H54 (cell line): ENCODE measurements at regions not wholly inside any gene's neighbourhood (a gene's known extent, or its start where the extent isn't known, plus 50 kb on each side); places are given as distances from the start of the nearest gene placed in this dataset.
"Not testable (repeated sequence)": the region's sequence is repeated elsewhere in the genome, so short reads cannot be mapped to it uniquely, and the experiment has no call there.

ENCODE experiments used
- DNase-seq: peaks from one replicate; pipeline ENCODE4 v3.0.0; 2011; ENCODE audit warnings: low spot score, mixed read lengths; ENCODE audit not compliant: insufficient read length
- FAIRE-seq: peaks from 3 replicates; lab custom pipeline; 2011; peaks lifted over from hg19 to GRCh38; lab: Jason Lieb, UNC

DNA sequence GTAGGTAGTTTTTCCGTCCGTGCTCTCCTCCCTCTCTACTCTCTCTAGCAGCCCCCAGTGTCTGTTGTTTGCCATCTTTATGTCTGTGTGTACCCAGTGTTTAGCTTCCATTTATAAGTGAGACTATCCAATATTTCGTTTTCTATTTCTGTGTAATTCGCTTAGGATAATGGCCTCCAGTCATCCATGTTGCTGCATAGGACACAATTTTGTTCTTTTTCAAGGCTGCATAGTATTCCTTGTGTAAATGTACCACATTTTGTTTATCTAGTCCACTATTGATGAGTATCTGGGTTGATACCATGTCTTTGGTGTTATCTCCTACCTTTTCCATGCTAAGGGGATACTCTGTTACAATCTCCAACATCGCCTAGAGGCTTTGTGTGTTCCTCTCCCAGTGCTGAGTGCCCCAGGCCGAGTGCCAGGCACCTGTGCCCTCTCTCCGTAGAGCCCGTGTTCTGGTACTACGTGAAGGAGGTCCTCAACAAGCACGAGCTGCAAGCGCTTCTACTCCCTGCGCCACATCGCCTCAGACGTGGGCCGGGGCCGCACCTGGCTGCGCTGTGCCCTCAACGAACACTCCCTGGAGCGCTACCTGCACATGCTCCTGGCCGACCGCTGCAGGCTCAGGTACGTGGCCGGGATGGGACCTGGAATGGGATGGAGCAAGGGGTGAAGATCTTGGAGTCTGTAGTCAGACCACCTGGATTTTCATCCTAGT, 51.0 kb downstream of the NPIPB11 start:
- not testable (repeated sequence) for DNase-seq, FAIRE-seq

DNA sequence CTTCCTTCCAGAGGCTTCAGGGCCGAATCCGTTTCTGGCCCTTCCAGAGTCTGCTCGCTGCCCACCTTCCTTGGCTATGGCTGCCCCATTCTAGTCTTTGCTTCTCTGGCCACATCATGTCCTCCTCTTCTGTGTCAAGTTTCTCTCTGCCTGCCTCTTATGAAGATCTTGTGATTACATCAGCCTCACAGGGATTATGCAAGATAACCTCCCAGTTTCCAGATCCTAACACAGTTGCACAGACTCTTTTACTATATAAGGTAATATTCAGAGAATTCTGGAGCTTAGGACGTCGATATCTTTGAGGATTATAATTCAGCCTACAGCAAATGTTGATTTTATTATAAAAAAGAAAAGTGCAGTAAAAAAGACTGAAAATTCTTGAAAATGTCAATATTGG, 52.1 kb downstream of the NPIPB11 start:
- not testable (repeated sequence) for DNase-seq, FAIRE-seq

DNA sequence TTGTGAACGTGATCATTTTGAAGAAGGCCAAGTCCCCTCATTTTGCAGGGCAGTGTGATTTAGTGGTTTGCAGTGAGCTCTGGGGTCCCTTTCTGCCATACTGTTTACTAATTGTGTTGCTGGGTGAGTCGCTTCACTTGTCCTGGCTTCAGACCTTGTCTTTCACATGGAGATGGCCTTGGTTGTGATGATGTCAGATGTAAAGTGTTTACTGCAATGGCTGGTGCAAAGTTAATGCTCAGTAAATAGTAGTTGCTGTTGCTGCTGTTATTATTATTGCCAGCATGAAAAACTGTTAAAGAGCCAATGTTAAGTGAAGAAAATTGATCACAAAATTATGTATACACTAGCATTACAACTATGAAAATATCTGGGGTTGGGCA, 53.9 kb downstream of the NPIPB11 start:
- not testable (repeated sequence) for DNase-seq, FAIRE-seq

DNA sequence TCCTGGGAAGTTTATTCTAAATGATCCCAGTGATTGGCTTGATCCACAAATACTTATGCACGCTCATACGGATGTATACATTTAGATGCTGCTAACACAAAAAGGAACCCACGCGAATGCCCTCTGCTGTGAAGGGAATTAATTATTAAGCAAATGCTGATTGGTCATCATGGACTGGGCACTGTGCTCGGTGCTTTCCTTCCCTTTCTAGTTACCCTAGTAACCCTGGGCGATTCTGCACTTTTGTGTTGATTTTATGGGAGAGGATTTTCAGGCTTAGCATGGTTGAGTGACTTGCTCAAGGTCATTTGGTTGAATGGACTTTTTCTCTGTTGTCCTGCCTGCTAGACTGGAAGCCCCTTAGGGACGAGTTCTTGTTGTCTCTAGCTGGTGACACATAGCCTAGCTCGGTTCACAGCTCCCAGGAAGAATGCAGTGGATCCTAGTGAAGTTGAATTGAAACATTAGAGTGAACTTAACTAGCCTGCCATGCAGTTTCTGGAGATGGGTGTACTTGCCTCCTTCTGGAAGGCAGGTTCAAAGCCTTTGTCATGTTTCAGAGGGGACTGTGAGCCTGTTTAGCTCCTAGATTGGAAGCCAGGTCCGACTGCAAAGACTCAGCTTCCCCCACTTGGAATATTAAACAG, 54.4 kb downstream of the NPIPB11 start:
- FAIRE-seq, DNase-seq: not testable (repeated sequence)

DNA sequence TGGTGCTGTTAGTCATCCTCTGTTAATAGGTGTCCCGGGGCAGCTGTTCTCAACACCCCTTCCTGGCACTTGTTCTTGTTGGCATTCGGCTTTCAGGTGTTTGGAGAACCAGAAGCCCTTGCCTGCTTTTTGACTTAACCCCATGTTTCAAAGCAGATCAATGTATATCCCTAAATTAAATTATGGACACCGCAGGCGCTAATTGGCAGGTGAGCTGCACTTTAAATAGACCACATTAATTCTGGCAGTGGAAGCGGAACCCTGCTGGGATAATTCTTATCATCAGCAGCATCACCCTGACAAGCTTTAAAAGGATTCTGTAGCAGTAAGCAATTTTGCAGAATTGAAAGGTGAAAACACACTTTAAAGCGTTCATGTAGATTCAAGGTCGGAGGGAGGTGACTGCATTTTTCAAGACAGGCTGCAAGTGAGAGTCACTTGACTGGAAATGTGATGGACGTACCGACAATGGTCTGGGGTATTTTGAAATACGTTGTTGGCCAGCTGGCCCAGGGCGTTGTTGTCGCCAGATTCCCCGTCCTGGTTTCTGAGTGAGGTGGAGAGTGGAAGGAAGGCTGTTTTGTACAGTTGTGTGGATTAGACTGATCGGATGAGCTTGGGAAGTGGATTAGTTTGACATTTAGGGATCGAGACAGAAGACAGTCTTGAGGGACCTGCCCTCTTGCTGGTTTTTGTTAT, 55.1 kb downstream of the NPIPB11 start:
- FAIRE-seq, DNase-seq: not testable (repeated sequence)

DNA sequence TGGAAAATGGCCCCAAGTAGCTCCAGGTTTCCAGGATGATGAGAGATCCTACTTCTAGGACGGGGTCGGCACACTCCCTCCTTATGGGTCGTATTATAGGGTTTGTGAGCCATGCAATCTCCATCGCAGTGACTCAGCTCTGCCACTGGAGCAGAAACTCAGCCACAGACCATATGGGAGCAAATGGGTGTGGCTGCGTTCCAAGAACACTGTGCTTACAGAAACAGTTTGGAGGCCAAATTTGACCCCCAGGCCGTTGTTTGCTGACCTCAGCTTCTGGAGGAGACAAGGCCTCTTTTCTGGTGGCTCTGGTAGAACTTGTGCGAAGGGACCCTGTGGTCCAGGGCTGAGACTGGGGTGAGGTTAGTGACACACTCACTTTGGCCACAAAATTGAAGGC, 56.5 kb downstream of the NPIPB11 start:
- DNase-seq, result peak; percentile 18
- peak; percentile 86 for FAIRE-seq

DNA sequence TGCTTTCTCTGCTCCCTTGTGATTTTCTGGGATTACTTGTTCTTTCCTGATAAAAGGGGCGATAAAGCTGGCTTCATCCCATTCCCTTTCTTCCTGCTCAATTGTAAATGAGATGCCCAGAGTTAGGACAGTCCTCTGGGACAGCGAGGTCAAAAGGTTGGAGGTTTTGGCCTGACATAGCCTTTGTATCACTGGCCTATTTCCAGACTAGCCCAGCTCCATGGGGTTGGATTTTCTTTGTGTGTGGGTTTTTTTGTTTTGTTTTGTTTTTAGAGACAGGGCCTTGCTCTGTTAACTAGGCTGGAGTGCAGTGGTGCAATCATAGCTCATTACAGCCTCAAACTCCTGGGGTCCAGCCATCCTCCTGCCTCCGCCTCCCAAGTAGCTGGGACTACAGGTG, 57.8 kb downstream of the NPIPB11 start:
- not testable (repeated sequence) for DNase-seq, FAIRE-seq

DNA sequence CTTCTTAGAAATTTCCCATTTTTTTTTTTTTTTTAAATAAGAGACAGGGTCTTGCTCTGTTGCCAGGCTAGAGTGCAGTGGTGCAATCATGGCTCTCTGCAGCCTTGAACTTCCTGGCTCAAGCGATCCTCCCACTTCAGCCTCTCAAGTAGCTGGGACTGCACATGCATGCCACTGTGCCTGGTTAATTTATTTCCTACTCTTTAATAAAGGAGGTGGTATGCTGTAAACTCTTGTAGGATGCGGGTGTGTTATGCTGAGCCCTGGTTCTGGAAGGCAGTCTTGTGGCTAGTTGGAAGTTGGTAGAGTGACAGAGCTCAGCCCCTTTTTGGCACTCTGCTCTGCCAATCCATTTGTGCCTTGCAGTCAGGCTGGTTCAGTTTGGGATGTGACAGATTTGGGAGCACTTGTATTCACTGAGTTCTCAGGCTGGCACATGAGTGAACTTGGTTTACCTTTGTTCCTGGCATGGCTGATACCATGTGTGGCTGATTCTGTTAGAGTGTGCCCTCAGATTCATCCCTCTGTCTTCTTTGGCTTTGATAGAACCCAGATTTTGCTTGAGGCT, 58.3 kb downstream of the NPIPB11 start:
- not testable (repeated sequence) for FAIRE-seq, DNase-seq

DNA sequence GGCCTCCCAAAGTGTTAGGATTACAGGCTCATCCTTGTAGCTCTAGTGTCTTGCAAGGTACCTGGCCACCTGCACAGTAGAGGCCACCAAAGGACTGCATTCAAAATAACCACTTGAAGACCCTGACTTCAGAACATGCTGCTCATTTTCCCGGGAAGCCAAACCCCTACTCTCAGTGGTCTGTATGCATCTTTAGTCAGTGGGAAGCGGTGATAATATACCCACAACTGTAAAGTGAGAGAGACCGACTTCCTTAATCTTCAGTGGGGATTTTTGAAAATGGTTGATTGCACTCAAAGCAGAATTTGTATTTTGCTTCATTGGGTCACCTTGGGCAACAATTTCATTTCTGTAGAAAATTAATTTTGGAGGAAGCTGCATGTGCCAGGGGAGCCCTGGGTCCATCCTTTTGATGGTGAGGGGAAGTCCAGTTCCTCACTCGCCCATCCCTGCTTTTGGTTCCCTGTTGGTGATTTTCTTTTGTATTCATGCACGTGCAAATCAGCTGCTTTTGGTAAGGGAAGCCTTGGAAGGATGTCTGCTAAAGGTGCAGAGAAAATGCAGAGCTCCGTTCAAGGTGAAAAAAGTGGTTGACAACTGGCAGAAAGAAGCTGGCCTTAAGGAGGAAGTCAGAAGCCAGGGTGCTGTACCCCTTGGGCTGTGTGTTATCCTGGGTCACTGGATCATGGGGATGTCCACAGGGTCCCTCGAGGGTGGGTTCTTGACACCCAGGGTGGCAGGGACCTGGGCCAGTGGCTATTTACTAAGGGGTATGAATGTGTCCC, 59.5 kb downstream of the NPIPB11 start:
- not testable (repeated sequence) for DNase-seq, FAIRE-seq

DNA sequence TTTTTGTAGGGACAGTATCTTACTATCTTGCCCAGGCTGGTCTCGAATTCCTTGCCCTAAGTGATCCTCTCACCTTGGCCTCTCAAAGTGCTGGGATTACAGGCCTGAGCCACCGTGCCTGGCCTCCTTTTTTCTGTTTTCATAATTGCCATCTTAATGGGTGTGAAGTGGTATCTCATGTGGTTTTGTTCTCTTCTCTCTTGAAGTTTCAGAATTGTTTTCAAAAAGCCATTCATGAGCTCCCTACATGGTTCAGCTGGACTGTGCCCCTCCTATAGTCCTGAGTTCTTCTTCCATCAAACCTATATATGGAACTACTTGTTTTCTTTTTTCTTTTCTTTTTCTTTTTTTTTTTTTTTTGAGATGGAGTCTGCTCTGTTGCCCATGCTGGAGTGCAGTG, 60.3 kb downstream of the NPIPB11 start:
- not testable (repeated sequence) for DNase-seq, FAIRE-seq

DNA sequence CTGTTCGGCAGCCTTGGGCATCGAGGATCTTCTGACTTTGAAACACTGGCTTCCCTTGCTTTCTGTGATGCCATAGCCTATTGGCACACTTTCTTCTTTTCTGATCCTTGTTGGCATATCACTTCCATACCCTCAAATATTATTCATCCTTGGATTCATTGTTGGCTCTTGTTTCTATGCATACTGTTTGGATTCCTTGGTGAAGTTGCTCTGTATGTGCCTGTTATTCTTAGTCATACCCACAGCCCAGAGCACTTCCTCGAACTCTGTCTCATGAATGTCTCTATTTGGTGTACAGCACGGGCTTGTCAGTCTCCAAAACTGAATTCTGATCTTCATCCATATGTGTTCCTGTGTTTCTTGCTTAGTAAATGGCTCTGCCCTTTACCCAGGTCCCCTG, 63.6 kb downstream of the NPIPB11 start:
- peak; percentile 68 for FAIRE-seq

DNA sequence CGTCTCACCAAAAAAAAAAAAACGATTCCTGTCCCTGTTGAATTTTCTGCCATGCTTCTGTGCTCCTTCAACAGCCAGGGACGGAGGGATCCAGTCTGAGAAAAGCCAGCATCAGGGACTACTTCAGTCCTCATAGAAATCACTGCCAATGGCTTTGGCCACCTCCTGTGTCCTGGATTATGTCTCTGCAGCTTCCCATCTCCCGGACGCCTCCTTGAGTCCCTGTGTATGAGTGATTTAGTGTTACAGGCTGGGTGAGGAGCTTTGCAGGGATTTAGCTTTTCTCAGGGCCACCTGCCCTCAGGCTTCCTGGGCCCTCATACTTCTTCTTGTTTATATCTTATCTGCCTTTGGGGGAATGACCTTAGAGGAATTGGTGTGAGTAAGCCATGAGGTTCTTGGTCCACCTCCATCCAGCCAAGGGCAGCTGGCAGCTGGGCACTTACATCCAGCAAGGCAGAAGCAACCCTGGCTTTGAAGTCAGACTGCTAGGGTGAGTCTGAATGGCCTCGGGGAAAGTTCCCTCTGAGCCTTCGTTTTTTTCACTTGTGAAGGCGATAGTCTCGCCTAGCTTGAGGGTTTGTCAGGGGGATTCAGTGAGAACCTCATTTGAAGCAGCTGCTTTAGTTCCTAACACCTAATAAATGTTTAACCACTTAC, 65.6 kb downstream of the NPIPB11 start:
- FAIRE-seq, result peak; percentile 93
- not testable (repeated sequence) for DNase-seq

More for the DNA sequence above, 63.6 kb downstream of the NPIPB11 start:
- not testable (repeated sequence) for DNase-seq

DNA sequence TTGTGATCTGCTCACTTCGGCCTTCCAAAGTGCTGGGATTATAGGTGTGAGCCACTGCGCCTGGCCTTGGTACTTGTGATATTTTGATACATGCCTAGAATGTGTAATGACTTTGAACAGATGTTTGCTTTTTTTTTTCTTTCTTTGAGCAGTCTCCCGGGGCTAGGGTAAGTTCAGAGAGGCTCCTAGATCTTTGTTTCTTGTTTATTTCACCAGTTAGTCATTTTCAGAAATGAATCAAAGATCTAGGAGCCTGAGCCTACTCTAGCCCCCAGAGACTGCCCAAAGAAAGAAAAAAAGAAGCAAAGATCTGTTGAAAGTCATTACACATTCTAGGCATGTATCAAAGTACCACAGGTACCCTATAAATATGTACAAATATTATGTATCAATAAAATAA, 66.3 kb downstream of the NPIPB11 start:
- not testable (repeated sequence) for FAIRE-seq, DNase-seq

DNA sequence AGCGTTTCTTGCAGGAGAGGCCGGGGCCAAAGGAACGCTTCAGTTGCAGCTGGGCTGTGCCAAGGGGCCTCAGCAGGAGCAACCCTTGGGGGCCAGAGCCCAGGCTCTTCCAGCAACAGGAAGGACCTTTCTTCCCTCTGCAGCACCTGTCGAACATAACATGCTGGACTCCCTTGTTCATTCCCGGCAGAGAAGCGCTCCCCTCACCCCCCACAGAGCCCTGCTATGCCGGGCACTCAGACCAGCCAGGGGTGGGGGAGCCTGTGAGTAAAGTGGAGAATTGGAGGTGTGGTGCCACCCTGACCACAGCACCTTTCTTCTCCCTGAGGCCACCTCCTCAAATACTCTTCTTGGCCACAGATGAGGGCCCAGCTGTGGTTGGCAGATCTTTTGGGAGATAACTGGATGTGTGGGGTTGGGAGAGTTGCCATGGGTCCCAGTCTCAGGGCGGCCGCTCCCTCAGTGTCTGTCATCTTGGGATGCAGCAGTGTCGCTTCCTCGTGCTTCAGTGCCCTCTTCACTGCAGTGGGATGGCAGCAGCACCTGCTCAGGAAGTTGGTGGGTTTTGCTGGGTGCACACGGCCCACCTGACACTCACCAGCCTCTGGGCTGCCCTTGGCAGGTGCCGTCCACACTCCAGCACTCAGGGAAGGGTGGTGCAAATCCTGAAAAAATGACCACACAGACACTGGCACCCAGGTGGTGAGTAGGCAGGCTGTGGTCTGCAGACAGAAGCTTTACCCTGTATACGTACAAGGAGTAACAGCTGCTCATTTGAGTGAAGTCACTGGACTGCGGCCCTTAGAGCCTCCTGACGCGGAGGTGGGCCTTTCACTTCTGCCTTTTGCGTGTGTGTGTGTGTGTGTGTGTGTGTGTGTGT, 67.5 kb downstream of the NPIPB11 start:
- not testable (repeated sequence) for DNase-seq, FAIRE-seq

DNA sequence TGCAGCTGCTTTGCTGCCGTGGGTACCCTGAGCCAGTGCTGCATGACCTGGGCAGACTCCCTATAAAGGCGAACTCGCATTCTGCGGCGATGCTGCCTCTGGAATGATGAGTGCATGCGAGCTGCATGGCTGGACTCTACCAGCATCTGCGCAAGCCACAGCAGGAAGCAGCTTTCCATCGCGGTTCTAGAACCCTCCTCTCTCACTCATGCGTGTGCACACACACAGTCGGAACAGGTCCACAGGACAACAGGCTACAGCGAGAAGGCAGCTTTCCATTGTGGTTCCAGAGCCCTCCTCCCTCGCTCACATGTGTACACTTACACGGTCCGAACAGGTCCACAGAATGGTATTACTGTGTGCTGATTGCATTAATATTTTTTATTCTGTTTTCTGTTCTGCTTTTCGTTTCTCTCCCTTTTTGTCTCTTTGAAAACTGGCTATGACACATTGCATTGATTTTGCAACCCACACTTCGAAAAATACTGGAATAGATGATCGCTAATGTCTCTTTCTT, 69.1 kb downstream of the NPIPB11 start:
- not testable (repeated sequence) for DNase-seq, FAIRE-seq

DNA sequence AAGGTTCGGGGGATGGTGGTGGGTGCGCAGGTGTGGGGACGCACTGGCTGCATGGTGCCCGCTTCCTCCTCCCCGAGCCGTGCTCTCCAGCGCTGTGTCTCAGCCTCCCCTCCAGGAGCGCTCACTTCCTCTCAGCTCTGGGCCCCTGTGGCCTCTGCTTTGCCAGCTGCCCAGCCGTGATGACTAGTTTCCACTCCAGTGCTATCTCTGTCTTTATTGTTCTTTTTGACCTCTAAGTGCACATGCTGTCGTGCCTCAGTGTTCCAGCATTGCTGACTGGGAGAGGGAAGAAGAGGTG, 71.0 kb downstream of the NPIPB11 start:
- not testable (repeated sequence) for DNase-seq, FAIRE-seq

DNA sequence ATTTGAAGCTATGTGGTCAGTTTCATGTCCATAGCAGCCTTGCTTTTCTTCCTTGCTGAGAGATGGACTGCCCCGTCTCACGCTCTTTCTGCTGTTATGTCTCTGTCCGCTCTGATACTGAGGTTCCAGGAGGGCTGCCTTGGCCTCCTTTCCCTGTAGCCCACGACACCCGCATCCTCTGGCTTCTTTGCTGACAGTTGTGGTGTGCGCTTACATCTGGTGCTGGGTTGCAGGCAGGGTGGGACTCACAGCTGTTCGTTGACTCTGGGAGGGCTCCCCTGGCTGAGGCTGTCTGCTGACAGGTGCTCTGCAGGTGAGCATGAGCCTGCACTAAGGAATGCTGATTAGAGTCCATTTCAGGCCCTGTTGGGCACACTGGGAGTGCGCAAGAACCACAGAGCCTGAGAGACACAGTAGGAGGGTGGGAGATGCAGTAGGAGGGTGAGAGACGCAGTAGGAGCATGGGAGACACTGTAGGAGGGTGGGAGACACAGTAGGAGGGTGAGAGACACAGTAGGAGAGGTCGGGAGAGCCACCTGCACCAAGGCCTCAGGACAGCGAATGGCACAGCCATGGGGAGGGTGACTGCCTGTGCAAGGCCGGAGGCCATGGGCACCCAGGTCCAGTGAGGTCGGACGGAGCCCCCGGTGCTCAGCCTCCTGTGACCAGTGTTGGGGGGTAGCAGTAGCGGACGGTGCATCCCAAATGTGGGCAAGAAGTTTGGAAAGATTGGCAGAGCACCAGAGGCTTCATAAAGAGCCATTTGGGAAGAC, 71.5 kb downstream of the NPIPB11 start:
- DNase-seq, FAIRE-seq: not testable (repeated sequence)
